ENCODE measurements at regions not wholly inside any gene's neighbourhood (a gene's known extent, or its start where the extent isn't known, plus 50 kb on each side); places are given as distances from the start of the nearest gene placed in this dataset.

DNA sequence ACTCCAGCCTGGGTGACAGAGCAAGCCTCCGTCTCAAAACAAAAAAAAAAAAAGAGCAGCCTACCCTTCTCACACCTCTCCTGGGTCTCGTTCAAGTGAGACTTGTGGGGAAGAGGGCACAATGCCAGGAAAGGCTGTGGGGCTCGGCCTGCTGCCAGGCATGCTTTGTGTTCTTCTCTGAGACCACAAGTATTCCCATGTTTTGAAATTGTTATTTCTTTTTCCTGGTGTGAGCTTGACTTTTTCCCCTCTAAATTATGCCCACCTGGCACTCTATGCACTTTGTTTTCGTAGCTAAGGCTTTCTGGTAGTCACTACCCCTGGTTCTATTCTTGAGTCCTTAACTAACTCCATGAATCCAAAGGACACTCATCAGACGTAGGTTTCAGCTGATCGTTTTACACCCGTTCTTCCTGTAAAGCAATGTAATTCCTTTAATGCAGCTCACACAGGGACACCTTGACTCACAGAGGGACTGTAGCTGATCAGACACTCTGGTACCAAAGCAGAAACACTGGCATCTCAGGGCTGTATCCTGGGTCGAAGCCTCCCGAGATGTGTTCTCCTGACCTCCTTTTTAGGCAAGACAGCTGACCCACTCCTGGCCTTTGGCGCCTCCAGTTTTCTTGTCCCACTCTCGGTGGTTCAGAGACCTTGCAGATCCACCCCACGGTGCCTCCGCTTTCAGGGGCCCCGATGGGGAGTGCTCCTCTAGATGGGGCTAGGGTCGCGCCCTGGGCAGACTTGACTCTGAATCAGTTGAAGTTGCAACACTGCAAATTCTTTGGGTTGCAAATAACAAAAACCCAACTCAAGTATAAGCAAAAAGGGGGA is 193.3 kb upstream of the AGAP1 start:
- intact Hi-C loops (cut with micrococcal nuclease) = no loop called here

GRCh38 chr2:235301202-235302076 is 192.4 kb upstream of the AGAP1 start:
- intact Hi-C loops (cut with micrococcal nuclease) = no loop called here

DNA sequence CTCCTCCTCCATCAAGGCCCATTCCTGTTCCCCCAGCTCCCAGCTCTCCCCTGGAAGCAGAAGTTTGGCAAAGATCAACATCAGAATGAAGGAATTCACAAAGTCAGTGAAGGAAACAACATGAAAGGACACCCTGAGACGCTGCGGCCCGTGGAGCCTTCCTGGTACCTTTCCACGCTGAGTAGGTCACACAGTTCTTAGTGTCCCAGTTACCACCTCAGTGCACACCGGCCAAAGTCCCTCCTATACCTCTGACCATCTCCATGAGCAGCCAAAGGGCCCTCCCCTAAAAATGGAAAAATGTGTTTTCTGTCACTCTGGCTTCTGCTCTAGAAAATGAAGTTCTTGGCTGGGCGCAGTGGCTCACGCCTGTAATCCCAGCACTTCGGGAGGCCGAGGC is 191.6 kb upstream of the AGAP1 start:
- intact Hi-C loops (cut with micrococcal nuclease) = no loop called here

DNA sequence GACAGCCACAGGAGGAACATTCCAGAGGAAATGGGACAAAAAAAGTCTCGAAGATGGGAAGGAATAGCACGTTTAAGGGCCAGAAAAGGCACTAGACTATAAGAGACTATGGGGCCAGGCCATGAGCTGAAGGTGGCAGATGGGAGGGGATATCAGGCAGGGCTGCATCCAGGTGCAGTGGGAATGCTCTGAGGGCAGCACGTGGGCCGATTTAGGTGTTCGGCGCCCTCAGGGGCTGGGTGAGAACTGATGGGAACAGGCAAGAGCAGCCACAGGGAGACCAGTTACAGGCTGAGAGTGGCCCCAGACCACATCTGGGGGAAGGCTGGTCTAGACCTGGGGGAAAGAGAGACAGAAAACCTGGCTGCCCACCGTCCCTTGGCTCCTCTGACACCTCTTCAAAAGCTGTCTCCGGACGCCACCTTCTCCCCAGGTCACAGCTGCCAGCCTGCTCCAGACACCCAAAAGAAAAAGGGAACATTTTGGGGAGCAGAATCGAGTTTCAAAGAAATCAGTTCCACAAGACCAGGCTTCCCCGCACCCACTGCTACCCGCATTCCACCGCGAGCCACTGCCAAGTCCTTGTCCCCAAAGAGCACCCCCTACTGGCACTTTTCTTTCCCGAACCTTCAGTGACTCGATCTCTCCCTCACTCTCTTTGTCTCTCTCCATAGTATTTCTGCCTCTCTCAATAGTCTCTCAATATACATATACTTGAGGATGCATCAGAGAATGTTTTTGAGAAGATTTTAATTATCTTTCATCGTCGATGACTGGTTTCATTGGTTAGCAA is 190.1 kb upstream of the AGAP1 start:
- intact Hi-C loops (cut with micrococcal nuclease) = no loop called here

DNA sequence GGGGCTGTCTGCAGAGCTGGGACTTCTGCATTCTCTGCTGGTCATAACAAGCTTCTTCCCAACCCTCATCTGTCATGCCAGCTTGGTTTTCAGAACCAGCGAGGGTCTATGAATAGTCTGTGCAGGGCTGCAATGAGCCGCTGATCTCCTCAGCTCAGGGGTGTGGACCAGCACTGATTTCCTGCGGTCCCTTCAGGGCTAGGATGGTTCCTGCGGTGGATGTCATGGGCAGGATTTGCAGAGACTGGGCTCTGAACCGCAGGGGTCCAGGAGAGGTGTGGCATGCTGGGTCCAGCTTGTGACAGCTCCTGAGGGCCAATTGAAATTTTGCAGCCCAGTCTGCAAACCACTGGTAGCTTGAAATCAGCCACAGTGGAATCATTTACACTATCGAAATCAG is 188.2 kb upstream of the AGAP1 start:
- intact Hi-C loops (cut with micrococcal nuclease) = no loop called here

GRCh38 chr2:235311044-235311443 is 182.8 kb upstream of the AGAP1 start:
- intact Hi-C loops (cut with micrococcal nuclease) = no loop called here

GRCh38 chr2:235312571-235312970 is 181.3 kb upstream of the AGAP1 start:
- intact Hi-C loops (cut with micrococcal nuclease) = no loop called here

DNA sequence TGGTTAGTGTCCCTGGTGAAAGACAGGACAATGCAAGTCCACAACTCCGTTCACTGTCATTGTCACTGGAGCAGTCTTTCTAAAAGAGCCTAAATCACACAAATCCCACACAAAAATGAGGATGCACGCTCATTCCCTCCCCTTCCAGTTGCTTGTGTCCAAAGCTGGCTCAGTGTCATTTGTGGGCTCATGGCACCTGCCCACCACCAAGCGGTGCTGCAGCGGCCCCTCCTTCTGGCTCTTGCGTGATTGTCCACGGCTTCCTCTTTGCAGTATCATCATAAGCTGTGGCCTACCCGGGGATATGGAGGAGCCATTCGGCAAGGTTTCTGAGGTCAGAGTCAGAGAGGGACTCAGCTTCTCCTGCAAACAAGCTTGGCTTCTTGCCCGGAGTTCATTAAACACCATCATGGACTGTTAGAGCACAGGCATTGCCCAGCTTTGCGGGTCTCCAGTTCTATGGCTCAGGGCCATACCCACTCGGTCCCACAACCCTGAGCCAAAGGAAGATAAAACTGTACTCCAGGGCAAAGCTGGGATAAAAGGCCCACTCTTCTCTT is 179.4 kb upstream of the AGAP1 start:
- intact Hi-C loops (cut with micrococcal nuclease) = no loop called here

DNA sequence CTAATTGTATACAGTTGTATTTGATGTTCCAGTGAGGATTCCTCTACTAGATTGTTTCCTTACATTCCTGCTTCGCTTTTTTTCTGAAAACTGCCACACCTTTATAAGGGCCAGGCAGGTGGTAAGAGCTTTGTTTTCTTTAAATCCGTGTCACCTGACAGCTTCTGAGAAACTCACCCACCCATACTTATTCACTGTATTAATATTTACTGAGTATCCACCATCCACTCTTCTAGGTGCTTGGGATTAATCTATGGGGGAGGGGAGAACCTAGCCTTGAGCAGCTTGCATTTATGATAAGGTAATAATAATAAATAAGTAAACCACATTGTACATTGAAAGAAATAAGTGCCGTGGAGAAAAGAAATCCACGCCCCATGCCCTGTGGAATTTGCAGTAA is 174.7 kb upstream of the AGAP1 start:
- intact Hi-C loops (cut with micrococcal nuclease) = no loop called here

GRCh38 chr2:235320326-235320725 is 173.5 kb upstream of the AGAP1 start:
- intact Hi-C loops (cut with micrococcal nuclease) = no loop called here

DNA sequence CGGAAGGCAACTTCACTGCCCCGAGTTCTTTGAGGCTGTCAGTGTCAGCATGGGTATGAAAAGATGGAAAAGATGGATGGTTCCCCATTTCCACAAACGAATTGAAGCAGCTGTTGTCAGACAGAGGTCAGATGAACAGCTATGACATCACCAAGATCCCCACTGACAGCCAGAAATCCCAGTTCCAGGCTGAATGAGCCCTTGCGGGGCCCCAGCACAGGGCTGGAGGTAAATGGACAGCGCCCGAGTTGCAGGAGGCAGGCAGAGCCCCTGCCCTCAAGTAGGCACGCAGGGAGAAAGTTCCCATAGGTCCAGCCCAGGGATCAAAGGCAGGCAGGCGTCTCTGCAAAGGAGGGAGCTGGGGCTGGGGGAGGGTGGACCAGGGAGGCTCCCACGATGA is 169.5 kb upstream of the AGAP1 start:
- intact Hi-C loops (cut with micrococcal nuclease) = no loop called here

- intact Hi-C loops (cut with micrococcal nuclease) = no loop called here
Measured at GRCh38 chr2:235325151-235325550, 168.7 kb upstream of the AGAP1 start.

GRCh38 chr2:235328991-235329390 is 164.9 kb upstream of the AGAP1 start:
- intact Hi-C loops (cut with micrococcal nuclease) = no loop called here

DNA sequence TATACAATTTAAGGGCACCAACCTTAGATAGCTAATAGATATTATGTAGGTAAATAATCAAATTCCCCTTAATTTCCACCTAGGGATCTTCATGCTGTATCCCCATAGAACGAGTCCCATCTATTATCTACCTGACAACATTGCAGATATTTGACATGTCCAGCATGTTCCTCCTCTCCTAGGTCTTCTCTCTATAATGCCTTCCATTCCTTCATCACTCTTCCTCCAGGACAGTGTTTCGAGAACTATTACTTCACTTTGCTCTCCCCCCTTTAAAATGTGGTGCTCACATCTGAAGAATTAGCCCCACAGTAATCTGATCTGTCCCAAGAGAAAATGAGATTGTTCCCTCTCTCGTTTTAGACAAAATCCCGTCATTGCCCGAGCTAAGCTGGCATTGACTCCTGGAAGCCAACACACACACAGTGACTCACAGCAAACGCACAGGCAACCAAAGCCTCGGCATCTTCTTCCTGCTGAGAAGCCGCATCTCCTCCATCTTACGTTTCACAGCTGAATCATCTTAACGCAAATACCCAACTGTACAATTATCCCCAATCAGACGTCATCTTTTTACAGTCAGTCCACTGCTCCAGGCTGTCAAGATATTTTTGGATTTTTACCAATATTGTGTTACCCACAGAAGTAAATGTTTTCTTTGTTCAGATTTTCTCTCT is 162.9 kb upstream of the AGAP1 start:
- intact Hi-C loops (cut with micrococcal nuclease) = no loop called here

DNA sequence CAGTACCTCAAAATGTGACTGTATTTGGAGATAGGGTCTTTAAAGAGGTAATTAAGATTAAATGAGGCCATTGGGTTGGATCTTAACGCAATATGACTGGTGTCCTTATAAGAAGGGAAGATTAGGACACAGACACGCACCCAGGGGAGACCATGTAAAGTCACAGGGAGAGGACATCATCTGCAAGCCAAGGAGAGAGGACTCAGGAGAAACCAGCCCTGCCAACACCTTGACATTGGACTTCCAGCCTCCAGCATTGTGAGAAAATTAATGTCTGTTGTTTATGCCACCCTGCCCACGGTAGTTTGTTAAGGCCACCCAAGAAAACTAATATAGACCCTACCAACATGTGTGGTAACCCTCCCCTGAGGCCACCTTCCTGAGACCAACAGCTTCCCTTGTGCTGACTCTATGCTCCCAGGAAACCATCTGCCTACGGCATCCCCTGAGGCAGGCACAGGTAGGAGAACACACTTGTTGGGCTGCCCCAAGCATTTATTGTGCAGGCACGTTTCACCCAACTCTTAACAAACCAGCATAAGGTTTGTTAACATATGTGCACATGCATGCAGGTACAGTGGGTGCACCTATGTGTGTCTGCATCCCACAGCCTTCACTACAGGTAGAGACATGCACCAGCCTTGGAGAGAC is 161.5 kb upstream of the AGAP1 start:
- intact Hi-C loops (cut with micrococcal nuclease) = no loop called here

DNA sequence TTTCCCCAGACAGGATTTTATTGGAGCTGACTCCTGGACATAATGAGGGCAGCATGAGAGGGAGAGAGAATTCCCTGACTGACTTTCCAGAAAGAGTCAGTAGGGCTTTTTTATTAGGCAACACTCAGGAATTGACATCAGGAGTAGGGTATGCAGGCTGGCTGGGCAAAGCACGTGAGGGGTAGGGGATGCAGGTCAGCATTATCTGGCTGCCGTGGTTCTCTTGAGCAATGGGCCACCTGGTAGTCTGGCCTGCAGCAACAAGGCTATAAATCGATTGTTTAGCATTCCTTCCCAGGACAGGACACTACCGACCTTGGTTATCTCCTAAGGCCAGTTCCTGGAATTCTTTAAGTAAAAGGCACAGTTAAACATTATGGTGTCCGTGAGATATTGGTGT is 160.8 kb upstream of the AGAP1 start:
- intact Hi-C loops (cut with micrococcal nuclease) = no loop called here

DNA sequence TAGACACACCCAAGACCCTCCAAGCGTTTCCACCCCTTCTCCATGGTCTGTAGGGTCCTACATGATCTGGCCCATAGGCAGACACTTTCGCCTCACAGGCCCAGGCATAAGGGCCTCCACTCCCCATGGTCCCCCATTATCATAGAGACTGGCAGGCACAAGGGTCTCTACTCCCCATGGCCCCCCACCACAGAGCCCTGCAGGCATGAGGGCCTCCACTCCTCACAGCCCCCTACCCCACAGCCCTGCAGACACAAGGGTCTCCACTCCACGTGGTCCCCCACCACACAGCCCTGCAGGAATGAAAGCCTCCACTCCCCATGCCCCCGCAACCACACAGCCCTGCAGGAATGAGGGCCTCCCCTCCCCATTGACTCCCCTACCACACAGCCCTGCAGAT is 159.7 kb upstream of the AGAP1 start:
- intact Hi-C loops (cut with micrococcal nuclease) = no loop called here

DNA sequence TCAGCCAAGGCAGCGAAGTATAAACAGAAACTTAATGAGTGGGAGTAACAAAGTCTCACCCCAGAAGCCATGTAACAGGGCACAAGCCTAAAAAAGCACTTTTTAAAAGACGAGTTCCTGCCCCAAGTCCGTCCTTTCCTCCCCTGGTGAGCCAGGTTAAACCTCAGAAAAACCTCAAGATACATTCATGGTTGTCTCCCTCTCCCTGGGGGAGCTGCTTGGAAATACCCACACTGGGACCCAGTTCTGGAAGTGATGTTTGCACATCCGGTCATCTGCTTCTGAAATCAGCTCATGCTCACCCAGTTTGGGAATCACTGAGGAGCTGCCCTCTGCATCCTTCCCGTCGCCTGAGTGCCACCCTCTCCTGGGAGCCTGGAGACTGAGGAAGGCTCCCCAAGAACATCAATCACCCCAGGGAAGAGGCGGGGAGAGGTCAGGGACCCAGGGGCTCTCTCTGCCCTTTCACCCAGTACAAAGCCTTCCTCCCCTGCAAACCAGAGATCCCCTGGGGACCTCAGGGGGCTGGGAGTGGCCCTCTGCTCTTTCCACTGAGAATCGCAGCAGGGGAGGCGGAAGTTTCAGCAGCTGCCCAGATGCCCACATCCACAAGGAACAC is 150.6 kb upstream of the AGAP1 start:
- intact Hi-C loops (cut with micrococcal nuclease) = no loop called here

- intact Hi-C loops (cut with micrococcal nuclease) = no loop called here
Measured at GRCh38 chr2:235343869-235344268, 150.0 kb upstream of the AGAP1 start.

DNA sequence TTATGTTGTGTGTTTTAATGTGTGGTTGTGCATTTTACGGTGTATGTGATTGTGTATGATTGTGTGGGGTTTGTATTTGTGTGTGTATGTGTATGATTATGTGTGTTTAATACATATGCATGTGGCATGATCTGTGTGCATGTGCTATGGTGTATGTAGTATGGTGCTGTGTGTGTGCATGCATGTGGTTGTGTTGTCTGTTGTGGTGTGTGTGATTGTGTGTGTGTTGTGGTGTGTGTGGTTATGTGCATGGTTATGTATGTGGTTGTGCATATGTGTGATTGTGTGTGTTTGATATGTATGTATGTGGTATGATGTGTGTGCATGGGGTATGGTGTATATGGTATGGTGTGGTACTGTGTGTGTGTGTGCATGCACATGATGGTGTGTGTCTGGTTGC is 148.1 kb upstream of the AGAP1 start:
- intact Hi-C loops (cut with micrococcal nuclease) = no loop called here
